Endothelial cell (in vitro differentiated cells): ENCODE measurements at regions not wholly inside any gene's neighbourhood (a gene's known extent, or its start where the extent isn't known, plus 50 kb on each side); places are given as distances from the start of the nearest gene placed in this dataset.

ENCODE experiments used
- DNase-seq: peaks from one replicate; pipeline ENCODE4 v3.0.0; 2021; ENCODE audit warnings: low spot score
- H3K27ac Mint-ChIP-seq: one replicate; pipeline ENCODE4 v1.8.0; 2021; ENCODE audit warnings: mixed read lengths, inconsistent platforms; ENCODE audit not compliant: unreplicated experiment
- H3K27me3 Mint-ChIP-seq: one replicate; pipeline ENCODE4 v1.8.0; 2021; ENCODE audit warnings: mild to moderate bottlenecking, moderate library complexity, mixed read lengths, inconsistent platforms; ENCODE audit not compliant: unreplicated experiment
- H3K36me3 Mint-ChIP-seq: one replicate; pipeline ENCODE4 v1.8.0; 2021; ENCODE audit warnings: mild to moderate bottlenecking, low read depth, mixed read lengths, inconsistent platforms; ENCODE audit not compliant: unreplicated experiment
- H3K4me1 Mint-ChIP-seq: one replicate; pipeline ENCODE4 v1.8.0; 2021; ENCODE audit warnings: mild to moderate bottlenecking, mixed read lengths, inconsistent platforms; ENCODE audit not compliant: unreplicated experiment
- H3K4me3 Mint-ChIP-seq: one replicate; pipeline ENCODE4 v1.8.0; 2021; ENCODE audit warnings: mild to moderate bottlenecking, mixed read lengths, inconsistent platforms; ENCODE audit not compliant: unreplicated experiment
- H3K9me3 Mint-ChIP-seq: one replicate; pipeline ENCODE4 v1.8.0; 2021; ENCODE audit warnings: mixed read lengths, inconsistent platforms; ENCODE audit not compliant: unreplicated experiment
- CTCF ChIP-seq: fragments of 200-600 bp; sonication (generic); IDR thresholded peaks from one replicate; pipeline ENCODE4 v1.5.0; 2021; ENCODE audit warnings: antibody characterized with exemption; ENCODE audit not compliant: unreplicated experiment

GRCh38 chr4:82260632-82261031, 113.2 kb downstream of the HNRNPD start:
- Mint-ChIP-seq H3K9me3 (peaks cover 4% of the 10 kb centered on the region), H3K27me3 (no peaks in the 10 kb centered on the region)

GRCh38 chr4:82256718-82257117, 117.1 kb downstream of the HNRNPD start:
- H3K27ac Mint-ChIP-seq = no peak overlapping the region
- H3K9me3 Mint-ChIP-seq = no peaks in the 10 kb centered on the region
- no peaks in the 10 kb centered on the region for H3K36me3 Mint-ChIP-seq
- DNase-seq = no peak
- no peak for TF ChIP-seq CTCF
- no peaks in the 10 kb centered on the region for H3K27me3 Mint-ChIP-seq
- no peak overlapping the region for H3K4me3 Mint-ChIP-seq
- H3K4me1 Mint-ChIP-seq = no peaks in the 10 kb centered on the region

More at GRCh38 chr4:82260632-82261031, 113.2 kb downstream of the HNRNPD start:
- Mint-ChIP-seq H3K4me3 (no peak overlapping the region), H3K36me3 (no peaks in the 10 kb centered on the region), H3K4me1 (no peaks in the 10 kb centered on the region), H3K27ac (no peak overlapping the region)
- no peak for DNase-seq
- TF ChIP-seq CTCF = no peak

GRCh38 chr4:82255657-82256056, 118.1 kb downstream of the HNRNPD start:
- Mint-ChIP-seq H3K4me1 (no peaks in the 10 kb centered on the region), H3K27me3 (no peaks in the 10 kb centered on the region), H3K36me3 (no peaks in the 10 kb centered on the region), H3K27ac (no peak overlapping the region), H3K4me3 (no peak overlapping the region), H3K9me3 (no peaks in the 10 kb centered on the region)
- no peak for TF ChIP-seq CTCF
- DNase-seq = no peak

GRCh38 chr4:82248903-82249632, 124.7 kb downstream of the HNRNPD start:
- Mint-ChIP-seq H3K4me3 (no peak overlapping the region), H3K36me3 (no peaks in the 10 kb centered on the region), H3K9me3 (no peaks in the 10 kb centered on the region), H3K27ac (no peak overlapping the region), H3K27me3 (no peaks in the 10 kb centered on the region), H3K4me1 (no peaks in the 10 kb centered on the region)
- no peak for TF ChIP-seq CTCF
- DNase-seq = no peak

GRCh38 chr4:82247629-82248028, 126.2 kb downstream of the HNRNPD start:
- H3K36me3 Mint-ChIP-seq = no peaks in the 10 kb centered on the region
- H3K27me3 Mint-ChIP-seq = no peaks in the 10 kb centered on the region
- H3K4me1 Mint-ChIP-seq = no peaks in the 10 kb centered on the region
- no peak for TF ChIP-seq CTCF
- no peaks in the 10 kb centered on the region for H3K9me3 Mint-ChIP-seq
- DNase-seq = no peak
- no peak overlapping the region for H3K27ac Mint-ChIP-seq
- no peak overlapping the region for H3K4me3 Mint-ChIP-seq
